A549 (cell line): ENCODE measurements at regions not wholly inside any gene's neighbourhood (a gene's known extent, or its start where the extent isn't known, plus 50 kb on each side); places are given as distances from the start of the nearest gene placed in this dataset.

Experiments used
- CEBPB ChIP-seq, 2 experiments: fragments of >200 bp in 1 of 2; sonication (Bioruptor Twin) in 1 of 2; formaldehyde crosslinking in 1 of 2; IDR thresholded peaks; 2 replicates each; pipeline ENCODE4 v1.6.1; 2012 to 2016
- JUNB ChIP-seq: fragments of >200 bp; sonication (Bioruptor Twin); formaldehyde crosslinking; IDR thresholded peaks from 2 replicates; pipeline ENCODE4 v1.6.1; 2016
- MYC ChIP-seq: IDR thresholded peaks from 2 replicates; pipeline ENCODE4 v1.6.1; 2012; ENCODE audit warnings: mild to moderate bottlenecking, inconsistent platforms, low read length, improper control_type of control experiment, borderline replicate concordance
- NFE2L2 ChIP-seq: fragments of 150-350 bp; conservative IDR thresholded peaks from 2 replicates; pipeline ENCODE4 v1.6.1; 2014; ENCODE audit warnings: low read length
- NPAS2 ChIP-seq: fragments of 250-450 bp; sonication (Bioruptor Pico); IDR thresholded peaks from 2 replicates; pipeline ENCODE4 v1.8.0; 2022; ENCODE audit warnings: mild to moderate bottlenecking, moderate library complexity, borderline replicate concordance
- NR3C1 ChIP-seq: fragments of >200 bp; sonication (Bioruptor Twin); formaldehyde crosslinking; IDR thresholded peaks from 3 replicates; pipeline ENCODE4 v1.6.1; 2017
- POLR2A ChIP-seq: IDR thresholded peaks from 2 replicates; pipeline ENCODE4 v1.6.1; 2012; ENCODE audit warnings: mild to moderate bottlenecking, low read length
- SMC3 ChIP-seq: fragments of >200 bp; sonication (Bioruptor Twin); formaldehyde crosslinking; IDR thresholded peaks from 3 replicates; pipeline ENCODE4 v1.6.1; 2018; ENCODE audit warnings: inconsistent platforms
- ZC3H11A ChIP-seq: fragments of 450-650 bp; IDR thresholded peaks from 2 replicates; pipeline ENCODE4 v1.6.1; 2014; ENCODE audit warnings: antibody characterized with exemption, mild to moderate bottlenecking
- TF ChIP-seq, protein P1 (sequence below): fragments of >200 bp; sonication (Bioruptor Twin); formaldehyde crosslinking; IDR thresholded peaks from 3 replicates; pipeline ENCODE4 v1.5.1; 2016
- TF ChIP-seq, protein P2 (sequence below): fragments of 250-450 bp; sonication (Bioruptor Pico); IDR thresholded peaks from 2 replicates; pipeline ENCODE4 v1.5.0; 2021; ENCODE audit warnings: mild to moderate bottlenecking, moderate library complexity, borderline replicate concordance
- TF ChIP-seq, protein P3 (sequence below): fragments of 450-650 bp; IDR thresholded peaks from 2 replicates; pipeline ENCODE4 v1.6.1; 2014; ENCODE audit warnings: antibody characterized with exemption
- TF ChIP-seq, protein P4 (sequence below): IDR thresholded peaks from 2 replicates; pipeline ENCODE4 v1.6.1; 2012

DNA sequence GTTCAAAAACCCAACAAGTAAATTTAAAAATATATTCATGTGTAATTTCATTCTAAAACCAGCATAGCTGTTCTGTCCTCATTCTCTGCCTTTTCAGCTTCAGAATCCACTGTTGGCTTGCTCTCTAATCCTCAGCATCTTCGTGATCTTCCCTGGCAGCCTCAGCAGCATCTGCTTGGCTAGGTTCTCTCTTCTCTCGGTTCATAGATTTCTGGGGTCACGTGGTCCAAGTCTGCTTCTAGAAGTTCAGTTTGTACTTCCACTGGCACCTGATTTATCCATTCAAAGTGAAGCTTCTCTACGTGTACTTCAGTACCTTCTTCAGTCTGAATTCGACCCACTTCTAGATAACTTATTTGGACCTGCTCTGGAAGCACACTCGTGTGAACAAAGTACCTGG is 245.7 kb downstream of the EPM2A start:
- TF ChIP-seq, protein P1, sequence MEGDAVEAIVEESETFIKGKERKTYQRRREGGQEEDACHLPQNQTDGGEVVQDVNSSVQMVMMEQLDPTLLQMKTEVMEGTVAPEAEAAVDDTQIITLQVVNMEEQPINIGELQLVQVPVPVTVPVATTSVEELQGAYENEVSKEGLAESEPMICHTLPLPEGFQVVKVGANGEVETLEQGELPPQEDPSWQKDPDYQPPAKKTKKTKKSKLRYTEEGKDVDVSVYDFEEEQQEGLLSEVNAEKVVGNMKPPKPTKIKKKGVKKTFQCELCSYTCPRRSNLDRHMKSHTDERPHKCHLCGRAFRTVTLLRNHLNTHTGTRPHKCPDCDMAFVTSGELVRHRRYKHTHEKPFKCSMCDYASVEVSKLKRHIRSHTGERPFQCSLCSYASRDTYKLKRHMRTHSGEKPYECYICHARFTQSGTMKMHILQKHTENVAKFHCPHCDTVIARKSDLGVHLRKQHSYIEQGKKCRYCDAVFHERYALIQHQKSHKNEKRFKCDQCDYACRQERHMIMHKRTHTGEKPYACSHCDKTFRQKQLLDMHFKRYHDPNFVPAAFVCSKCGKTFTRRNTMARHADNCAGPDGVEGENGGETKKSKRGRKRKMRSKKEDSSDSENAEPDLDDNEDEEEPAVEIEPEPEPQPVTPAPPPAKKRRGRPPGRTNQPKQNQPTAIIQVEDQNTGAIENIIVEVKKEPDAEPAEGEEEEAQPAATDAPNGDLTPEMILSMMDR: no peak
- TF ChIP-seq CEBPB (IDR thresholded peaks at IDR 0.05): no peak
- TF ChIP-seq NR3C1: no peak
- TF ChIP-seq, protein P2, sequence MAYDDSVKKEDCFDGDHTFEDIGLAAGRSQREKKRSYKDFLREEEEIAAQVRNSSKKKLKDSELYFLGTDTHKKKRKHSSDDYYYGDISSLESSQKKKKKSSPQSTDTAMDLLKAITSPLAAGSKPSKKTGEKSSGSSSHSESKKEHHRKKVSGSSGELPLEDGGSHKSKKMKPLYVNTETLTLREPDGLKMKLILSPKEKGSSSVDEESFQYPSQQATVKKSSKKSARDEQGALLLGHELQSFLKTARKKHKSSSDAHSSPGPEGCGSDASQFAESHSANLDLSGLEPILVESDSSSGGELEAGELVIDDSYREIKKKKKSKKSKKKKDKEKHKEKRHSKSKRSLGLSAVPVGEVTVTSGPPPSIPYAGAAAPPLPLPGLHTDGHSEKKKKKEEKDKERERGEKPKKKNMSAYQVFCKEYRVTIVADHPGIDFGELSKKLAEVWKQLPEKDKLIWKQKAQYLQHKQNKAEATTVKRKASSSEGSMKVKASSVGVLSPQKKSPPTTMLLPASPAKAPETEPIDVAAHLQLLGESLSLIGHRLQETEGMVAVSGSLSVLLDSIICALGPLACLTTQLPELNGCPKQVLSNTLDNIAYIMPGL: no peak
- no peak for TF ChIP-seq MYC
- TF ChIP-seq JUNB: no peak
- TF ChIP-seq, protein P3, sequence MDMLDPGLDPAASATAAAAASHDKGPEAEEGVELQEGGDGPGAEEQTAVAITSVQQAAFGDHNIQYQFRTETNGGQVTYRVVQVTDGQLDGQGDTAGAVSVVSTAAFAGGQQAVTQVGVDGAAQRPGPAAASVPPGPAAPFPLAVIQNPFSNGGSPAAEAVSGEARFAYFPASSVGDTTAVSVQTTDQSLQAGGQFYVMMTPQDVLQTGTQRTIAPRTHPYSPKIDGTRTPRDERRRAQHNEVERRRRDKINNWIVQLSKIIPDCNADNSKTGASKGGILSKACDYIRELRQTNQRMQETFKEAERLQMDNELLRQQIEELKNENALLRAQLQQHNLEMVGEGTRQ: no peak
- TF ChIP-seq SMC3: no peak
- no peak for TF ChIP-seq POLR2A
- no peak for TF ChIP-seq NPAS2 (CRISPR knock-in tag)
- TF ChIP-seq ZC3H11A: no peak
- TF ChIP-seq, protein P4, sequence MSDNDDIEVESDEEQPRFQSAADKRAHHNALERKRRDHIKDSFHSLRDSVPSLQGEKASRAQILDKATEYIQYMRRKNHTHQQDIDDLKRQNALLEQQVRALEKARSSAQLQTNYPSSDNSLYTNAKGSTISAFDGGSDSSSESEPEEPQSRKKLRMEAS: no peak
- TF ChIP-seq NFE2L2: no peak
